Stomach (tissue), 4 donors: ENCODE measurements at regions not wholly inside any gene's neighbourhood (a gene's known extent, or its start where the extent isn't known, plus 50 kb on each side); places are given as distances from the start of the nearest gene placed in this dataset.

Experiments used
- CTCF ChIP-seq, 7 experiments: fragments of 450-650 bp in 4 of 7; fragments of 200-600 bp in 3 of 7; sonication (generic) in 3 of 7; IDR thresholded peaks; one replicate each; pipeline ENCODE4 v1.5.1; 2016 to 2019; ENCODE audit warnings: antibody characterized with exemption in 7 of 7, control low read depth in 2 of 7, mild to moderate bottlenecking in 1 of 7
- EP300 ChIP-seq: sonication (generic); formaldehyde crosslinking; IDR thresholded peaks from one replicate; pipeline ENCODE4 v1.6.1; 2017; ENCODE audit warnings: antibody characterized with exemption
- POLR2A ChIP-seq, 4 donors: fragments of 450-650 bp; IDR thresholded peaks; one replicate each; pipeline ENCODE4 v1.6.1; 2016; ENCODE audit warnings: antibody characterized with exemption in 4 of 4, control low read depth in 2 of 4, mild to moderate bottlenecking in 1 of 4, moderate library complexity in 1 of 4
- POLR2AphosphoS5 ChIP-seq, 3 donors: sonication (generic); formaldehyde crosslinking; IDR thresholded peaks; one replicate each; pipeline ENCODE4 v1.6.1; 2016; ENCODE audit warnings: antibody characterized with exemption in 3 of 3

DNA sequence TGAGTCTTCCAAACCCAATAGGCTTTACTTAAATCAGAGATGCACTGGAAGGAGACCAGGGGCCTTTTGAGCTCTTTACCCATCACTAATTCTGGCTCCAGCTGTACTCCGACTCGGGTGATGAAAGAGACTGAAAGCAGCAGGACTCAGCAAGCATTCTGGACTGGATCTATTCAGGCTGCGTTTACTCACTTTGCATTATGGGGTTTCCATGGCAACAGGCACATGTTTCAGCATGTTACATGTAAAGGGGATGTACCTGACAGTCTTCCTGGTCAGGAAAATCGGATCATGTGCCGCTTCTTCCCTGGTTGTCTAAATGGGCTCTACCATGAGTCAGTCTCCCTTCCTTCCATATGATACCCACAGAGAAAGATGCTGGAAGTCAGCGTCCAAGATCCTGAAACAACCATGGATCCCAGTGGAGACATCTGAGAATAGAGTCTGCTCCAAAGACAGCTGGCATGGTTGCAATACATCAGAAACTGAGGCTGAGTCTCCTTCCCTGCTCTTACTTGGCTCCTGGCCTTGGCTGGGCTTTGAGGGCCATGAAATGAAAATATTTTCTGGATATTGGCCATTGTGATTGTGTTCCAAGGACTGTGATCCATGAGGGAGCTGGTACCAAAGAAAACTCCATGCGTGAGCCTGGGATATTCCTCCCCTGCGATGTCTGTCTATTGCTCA is 102.5 kb upstream of the TNC start:
- TF ChIP-seq CTCF (IDR thresholded peaks at IDR 0.05) (no peak), POLR2A (IDR thresholded peaks at IDR 0.05) (no peak), POLR2AphosphoS5 (IDR thresholded peaks at IDR 0.05) (no peak), EP300 (no peak)
